Ovary (tissue), 7 donors: ENCODE measurements at regions not wholly inside any gene's neighbourhood (a gene's known extent, or its start where the extent isn't known, plus 50 kb on each side); places are given as distances from the start of the nearest gene placed in this dataset.

Experiments
- DNase-seq, 5 donors: peaks; one replicate each; pipeline ENCODE4 v3.0.0-alpha.2; 2019 to 2020
- H3K27ac ChIP-seq, 2 donors: fragments of 200-600 bp; one replicate each; pipeline versions ENCODE4 v1.5.1 to v1.8.0; 2019 to 2022
- H3K27me3 ChIP-seq: fragments of 200-600 bp; one replicate; pipeline ENCODE4 v1.8.0; 2022
- H3K36me3 ChIP-seq: fragments of 200-600 bp; sonication (generic); one replicate; pipeline ENCODE4 v1.5.1; 2019
- H3K4me1 ChIP-seq: one replicate; pipeline ENCODE4 v1.8.1; 2013; ENCODE audit warnings: mild to moderate bottlenecking, moderate library complexity; ENCODE audit not compliant: insufficient read depth
- H3K4me3 ChIP-seq: fragments of 200-600 bp; sonication (generic); one replicate; pipeline ENCODE4 v1.5.1; 2017
- H3K9me3 ChIP-seq, 2 donors: fragments of 200-600 bp in 1 of 2; sonication (generic) in 1 of 2; one replicate each; pipeline versions ENCODE4 v1.5.1 to v1.8.1; 2013 to 2019; ENCODE audit warnings: mild to moderate bottlenecking in 1 of 2, moderate library complexity in 1 of 2
- EP300 ChIP-seq: sonication (generic); formaldehyde crosslinking; IDR thresholded peaks from one replicate; pipeline ENCODE4 v1.6.1; 2017; ENCODE audit warnings: antibody characterized with exemption
- POLR2A ChIP-seq: fragments of 450-650 bp; IDR thresholded peaks from one replicate; pipeline ENCODE4 v1.6.1; 2017; ENCODE audit warnings: antibody characterized with exemption, mild to moderate bottlenecking, moderate library complexity
- WGBS, 3 donors: extraction: QIAGEN DNeasy Blood & Tissue Kit in 1 of 3; methylation state at CpG; one replicate each; pipeline versions ENCODE4 v1.1.5 to v1.1.7; 2013 to 2017; 5-methylcytosine and 5-hydroxymethylcytosine counted together
- intact Hi-C, 4 donors: fragments of 100-400 bp; cut with DNase I; formaldehyde crosslinking; loops; one replicate each; pipeline versions ENCODE4 v1.11.0 to v1.15.1; 2022 to 2023
- TF ChIP-seq, protein P1 (sequence below), 3 donors: fragments of 450-650 bp in 2 of 3; fragments of 200-600 bp in 1 of 3; IDR thresholded peaks; one replicate each; pipeline versions ENCODE4 v1.5.1 to v1.8.0; 2016 to 2022; ENCODE audit warnings: antibody characterized with exemption in 3 of 3, mild to moderate bottlenecking in 1 of 3
- donor health status: DM: no; HTN: no; CAD: no; lungs with moderate emphysema.
- donor health status: DM: no; HTN: no; CAD: no.
- donor health status: Bipolar disorder and iron deficiency.
- donor health status: DM: no; HTN: no; CAD: no.
- donor health status: DM: yes; HTN: yes; CAD: no.

- WGBS, 3 donors = 54 to 75% (median 70%) methylated on average over 1 of the region's 1 CpG
- TF ChIP-seq POLR2A (no peak), EP300 (no peak)
- TF ChIP-seq, protein P1, sequence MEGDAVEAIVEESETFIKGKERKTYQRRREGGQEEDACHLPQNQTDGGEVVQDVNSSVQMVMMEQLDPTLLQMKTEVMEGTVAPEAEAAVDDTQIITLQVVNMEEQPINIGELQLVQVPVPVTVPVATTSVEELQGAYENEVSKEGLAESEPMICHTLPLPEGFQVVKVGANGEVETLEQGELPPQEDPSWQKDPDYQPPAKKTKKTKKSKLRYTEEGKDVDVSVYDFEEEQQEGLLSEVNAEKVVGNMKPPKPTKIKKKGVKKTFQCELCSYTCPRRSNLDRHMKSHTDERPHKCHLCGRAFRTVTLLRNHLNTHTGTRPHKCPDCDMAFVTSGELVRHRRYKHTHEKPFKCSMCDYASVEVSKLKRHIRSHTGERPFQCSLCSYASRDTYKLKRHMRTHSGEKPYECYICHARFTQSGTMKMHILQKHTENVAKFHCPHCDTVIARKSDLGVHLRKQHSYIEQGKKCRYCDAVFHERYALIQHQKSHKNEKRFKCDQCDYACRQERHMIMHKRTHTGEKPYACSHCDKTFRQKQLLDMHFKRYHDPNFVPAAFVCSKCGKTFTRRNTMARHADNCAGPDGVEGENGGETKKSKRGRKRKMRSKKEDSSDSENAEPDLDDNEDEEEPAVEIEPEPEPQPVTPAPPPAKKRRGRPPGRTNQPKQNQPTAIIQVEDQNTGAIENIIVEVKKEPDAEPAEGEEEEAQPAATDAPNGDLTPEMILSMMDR (IDR thresholded peaks at IDR 0.05) = no peak
- intact Hi-C loops = no loop called here
Measured at GRCh38 chr2:4181062-4181461, 477.7 kb downstream of the DCDC2C start.

GRCh38 chr2:4188561-4188960 lies 485.2 kb downstream of the DCDC2C start:
- Histone ChIP-seq H3K27me3 (no peaks in the 10 kb centered on the region), H3K27ac (no peak overlapping the region), H3K36me3 (no peaks in the 10 kb centered on the region), H3K9me3 (no peaks in the 10 kb centered on the region), H3K4me3 (no peak overlapping the region), H3K4me1 (no peaks in the 10 kb centered on the region)
- WGBS, 3 donors = 72 to 81% (median 77%) methylated on average over 2 of the region's 2 CpGs
- DNase-seq = no peak
- intact Hi-C loops = no loop called here
- TF ChIP-seq EP300 (no peak), POLR2A (no peak)
- TF ChIP-seq, protein P1 (IDR thresholded peaks at IDR 0.05) = no peak

More at GRCh38 chr2:4181062-4181461, 477.7 kb downstream of the DCDC2C start:
- no peaks in the 10 kb centered on the region for H3K36me3 ChIP-seq
- H3K4me1 ChIP-seq = no peaks in the 10 kb centered on the region
- H3K4me3 ChIP-seq = no peak overlapping the region
- H3K27me3 ChIP-seq = no peaks in the 10 kb centered on the region
- no peak for DNase-seq
- H3K9me3 ChIP-seq = no peaks in the 10 kb centered on the region
- H3K27ac ChIP-seq = no peak overlapping the region

DNA sequence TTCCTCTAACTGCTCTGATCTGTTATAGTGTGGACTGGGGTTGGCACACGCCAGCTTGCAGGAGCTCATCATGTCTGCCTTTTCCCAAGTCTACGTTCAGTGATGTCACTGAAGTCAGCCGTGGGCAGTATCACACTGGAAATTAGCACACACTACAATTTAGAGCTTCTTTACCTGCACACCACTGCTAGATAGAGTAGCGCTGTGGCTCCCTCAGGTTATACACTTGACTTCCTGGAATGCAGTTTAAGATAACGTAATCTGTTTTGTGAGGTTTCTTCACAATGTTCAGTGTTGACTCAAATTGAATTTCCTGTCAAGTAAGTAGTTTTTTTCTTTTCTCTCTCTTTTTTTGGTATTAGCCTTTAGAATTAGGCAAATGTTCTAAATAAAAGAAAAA lies 487.2 kb downstream of the DCDC2C start:
- no peaks in the 10 kb centered on the region for H3K36me3 ChIP-seq
- H3K4me3 ChIP-seq = no peak overlapping the region
- H3K4me1 ChIP-seq = no peaks in the 10 kb centered on the region
- 62 to 82% (median 65%) methylated on average over 5 of the region's 5 CpGs for WGBS, 3 donors
- intact Hi-C loops = no loop called here
- no peaks in the 10 kb centered on the region for H3K27me3 ChIP-seq
- H3K9me3 ChIP-seq = no peaks in the 10 kb centered on the region
- H3K27ac ChIP-seq = no peak overlapping the region
- no peak for TF ChIP-seq EP300
- no peak for TF ChIP-seq POLR2A
- TF ChIP-seq, protein P1 (IDR thresholded peaks at IDR 0.05) = no peak
- no peak for DNase-seq

GRCh38 chr2:4192119-4192518 lies 488.7 kb downstream of the DCDC2C start:
- Histone ChIP-seq H3K36me3 (no peaks in the 10 kb centered on the region), H3K27ac (no peak overlapping the region), H3K9me3 (no peaks in the 10 kb centered on the region), H3K4me3 (no peak overlapping the region), H3K4me1 (no peaks in the 10 kb centered on the region), H3K27me3 (no peaks in the 10 kb centered on the region)
- no peak for DNase-seq
- intact Hi-C loops = no loop called here
- no peak for TF ChIP-seq POLR2A
- no peak for TF ChIP-seq EP300
- TF ChIP-seq, protein P1 (IDR thresholded peaks at IDR 0.05) = no peak
- 72 to 88% (median 80%) methylated on average over 2 of the region's 2 CpGs for WGBS, 3 donors
